ENCODE measurements at regions not wholly inside any gene's neighbourhood (a gene's known extent, or its start where the extent isn't known, plus 50 kb on each side); places are given as distances from the start of the nearest gene placed in this dataset.

DNA sequence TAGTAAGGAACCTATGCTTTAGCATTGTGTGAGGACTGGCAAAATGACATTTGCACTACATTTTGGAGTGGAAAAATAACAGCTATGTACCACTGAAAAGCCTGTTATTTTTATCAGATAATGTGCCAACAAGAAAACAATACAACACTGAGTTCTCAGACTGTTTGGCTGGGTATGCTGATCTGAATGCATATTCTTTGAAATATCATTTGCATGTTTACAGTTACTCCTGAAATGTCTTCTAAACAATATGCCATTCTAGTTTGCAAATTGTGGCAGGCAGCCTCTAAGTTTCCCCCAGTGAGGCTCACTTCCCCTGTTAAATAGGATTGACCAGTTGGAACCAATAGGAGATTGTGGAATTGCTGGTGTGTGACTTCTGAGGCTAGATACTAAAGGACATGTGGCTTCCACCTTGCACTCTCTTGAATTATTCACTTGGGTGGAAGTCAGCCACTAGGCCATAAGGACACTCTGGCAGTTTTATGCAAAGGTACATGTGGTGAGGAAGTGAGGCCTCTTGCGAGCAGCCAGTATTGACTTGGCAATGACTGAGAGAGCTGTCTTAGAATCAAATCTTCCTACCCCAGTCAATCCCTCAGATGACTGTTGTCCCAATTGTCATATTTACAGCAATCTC lies 250.4 kb upstream of the PCSK5 start:
- no peak for DNase-seq (ENCODE audit: low spot score)
- no peak for TF ChIP-seq CTCF (IDR thresholded peaks at IDR 0.05; ENCODE audit: extremely low read depth, missing control alignments)

- TF ChIP-seq CTCF (IDR thresholded peaks at IDR 0.05; ENCODE audit: extremely low read depth, missing control alignments): no peak
- DNase-seq (ENCODE audit: low spot score): no peak
These were observed 248.0 kb upstream of the PCSK5 start for GRCh38 chr9:75642522-75642921.

DNA sequence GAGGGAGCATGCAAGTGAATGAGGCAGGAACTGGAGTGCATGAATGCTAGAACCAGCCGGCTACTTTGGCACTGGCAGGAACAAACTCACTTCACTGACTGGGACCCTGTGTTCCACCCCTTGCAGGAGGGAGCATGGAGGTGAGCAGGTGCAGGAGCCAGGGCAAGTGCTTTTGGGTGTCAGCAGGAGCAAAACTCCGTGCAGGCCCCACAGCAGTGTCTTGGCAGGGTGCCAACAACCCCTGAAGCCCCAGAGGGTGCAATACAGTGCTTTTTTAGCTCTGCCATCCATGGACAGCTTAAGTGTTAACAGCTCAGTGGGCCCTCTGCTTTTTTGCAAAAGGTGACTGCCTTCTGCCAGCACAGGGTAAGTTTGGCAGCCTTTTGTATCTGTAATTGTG lies 245.8 kb upstream of the PCSK5 start:
- no peak for TF ChIP-seq CTCF (IDR thresholded peaks at IDR 0.05; ENCODE audit: extremely low read depth, missing control alignments)
- no peak for DNase-seq (ENCODE audit: low spot score)

DNA sequence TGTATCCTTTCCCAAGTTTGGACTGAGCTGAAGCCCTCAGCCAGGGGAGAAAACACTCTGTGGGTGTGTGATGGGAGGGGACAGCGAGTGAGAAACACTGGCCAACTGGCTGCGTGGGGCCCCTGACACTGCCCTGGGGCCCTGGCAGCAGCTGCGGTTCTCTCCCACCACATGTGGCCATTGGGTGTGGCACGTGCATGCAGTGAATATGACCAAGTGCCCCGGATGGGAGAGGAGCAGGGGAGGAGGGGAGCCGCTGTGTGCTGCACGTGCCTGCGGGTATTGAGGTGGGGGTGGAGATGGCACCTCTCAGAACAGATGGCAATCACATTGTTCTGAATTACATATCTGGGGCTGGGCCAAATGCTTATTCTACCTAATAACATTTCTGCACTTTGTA lies 242.4 kb upstream of the PCSK5 start:
- no peak for TF ChIP-seq CTCF (IDR thresholded peaks at IDR 0.05; ENCODE audit: extremely low read depth, missing control alignments)
- no peak for DNase-seq (ENCODE audit: low spot score)

DNA sequence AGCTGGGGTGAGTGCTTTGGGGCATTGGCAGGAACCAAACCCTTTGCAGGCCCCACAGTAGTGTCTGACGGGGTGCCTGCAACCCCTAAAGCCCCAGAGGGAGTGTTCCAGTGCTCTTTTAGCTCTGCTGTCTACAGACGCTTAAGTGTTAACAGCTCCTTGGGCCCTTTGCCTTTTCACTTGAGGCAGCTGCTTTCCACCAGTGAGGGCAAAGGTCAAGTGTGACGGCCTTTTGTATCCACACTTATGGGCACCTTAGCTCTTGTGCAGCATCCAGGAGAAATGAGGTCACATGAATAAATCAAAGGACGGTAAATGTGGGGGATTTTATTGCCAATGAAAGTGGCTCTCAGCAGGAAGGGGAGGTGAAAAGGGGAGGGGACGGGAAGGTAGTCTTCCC lies 241.4 kb upstream of the PCSK5 start:
- TF ChIP-seq CTCF (IDR thresholded peaks at IDR 0.05; ENCODE audit: extremely low read depth, missing control alignments): no peak

GRCh38 chr9:75651709-75652108 lies 238.8 kb upstream of the PCSK5 start:
- DNase-seq (ENCODE audit: low spot score): no peak
- TF ChIP-seq CTCF (IDR thresholded peaks at IDR 0.05; ENCODE audit: extremely low read depth, missing control alignments): no peak

More for the DNA sequence above, 241.4 kb upstream of the PCSK5 start:
- DNase-seq (ENCODE audit: low spot score): no peak

DNA sequence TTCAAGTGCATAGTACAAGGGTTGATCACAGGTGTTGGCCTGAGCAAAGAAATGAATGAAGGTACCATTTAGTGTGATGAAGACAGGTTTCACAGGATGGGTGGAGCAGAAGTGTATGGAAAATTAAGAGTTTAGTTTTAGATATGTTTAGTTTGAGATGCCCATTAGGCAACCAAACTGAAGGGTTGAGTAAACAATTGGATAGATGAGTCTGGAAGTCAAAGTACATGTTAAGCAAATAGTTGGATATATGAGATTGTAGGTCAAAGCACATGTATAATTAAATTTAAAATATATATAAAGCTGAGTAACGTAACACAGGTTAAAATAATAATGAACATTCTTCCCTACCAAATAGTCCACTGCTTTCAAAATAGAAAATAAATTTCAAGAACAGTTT lies 237.1 kb upstream of the PCSK5 start:
- no peak for DNase-seq (ENCODE audit: low spot score)
- TF ChIP-seq CTCF (IDR thresholded peaks at IDR 0.05; ENCODE audit: extremely low read depth, missing control alignments): no peak

Measured in GM20000 (cell line).